Astrocyte of the cerebellum (primary cell): ENCODE measurements at regions not wholly inside any gene's neighbourhood (a gene's known extent, or its start where the extent isn't known, plus 50 kb on each side); places are given as distances from the start of the nearest gene placed in this dataset.

Experiments
- DNase-seq: peaks from one replicate; pipeline ENCODE4 v3.0.0-alpha.2; 2011; ENCODE audit warnings: low read depth
- H3K4me3 ChIP-seq: 2 replicates; pipeline ENCODE4 v1.5.1; 2011; ENCODE audit warnings: mild to moderate bottlenecking, low read depth, low read length, moderate library complexity
- CTCF ChIP-seq: IDR thresholded peaks from 2 replicates; pipeline ENCODE4 v1.5.1; 2012; ENCODE audit warnings: low read length, low read depth, moderate library complexity, mild to moderate bottlenecking; ENCODE audit errors: missing control alignments
- in situ Hi-C: cut with HindIII; loops from 2 replicates; pipeline ENCODE4 v1.10.0; 2017; ENCODE audit warnings: low sequenced_read_pairs

- in situ Hi-C loops: no loop called here
- no peak for DNase-seq
- no peak for TF ChIP-seq CTCF
- H3K4me3 ChIP-seq: no peak overlapping the region
These were observed 70.7 kb downstream of the MYCN start for GRCh38 chr2:16010951-16011620.

GRCh38 chr2:16010011-16010410, 69.7 kb downstream of the MYCN start:
- no peak overlapping the region for H3K4me3 ChIP-seq
- in situ Hi-C loops: no loop called here
- no peak for TF ChIP-seq CTCF
- no peak for DNase-seq

- no peak overlapping the region for H3K4me3 ChIP-seq
- no peak for TF ChIP-seq CTCF
These were observed 69.2 kb downstream of the MYCN start for GRCh38 chr2:16009560-16009959.

GRCh38 chr2:16008856-16009255, 68.5 kb downstream of the MYCN start:
- in situ Hi-C loops: no loop called here
- DNase-seq: no peak
- TF ChIP-seq CTCF: no peak
- no peak overlapping the region for H3K4me3 ChIP-seq

More at GRCh38 chr2:16009560-16009959, 69.2 kb downstream of the MYCN start:
- in situ Hi-C loops: no loop called here
- DNase-seq: no peak

- in situ Hi-C loops: no loop called here
- no peak for DNase-seq
- H3K4me3 ChIP-seq: no peak overlapping the region
- no peak for TF ChIP-seq CTCF
These were observed 68.0 kb downstream of the MYCN start for GRCh38 chr2:16008331-16008850.

- H3K4me3 ChIP-seq: no peak overlapping the region
- no peak for DNase-seq
- no peak for TF ChIP-seq CTCF
- in situ Hi-C loops: no loop called here
These were observed 67.0 kb downstream of the MYCN start for GRCh38 chr2:16007167-16007934.
